Adrenal gland (tissue), 5 donors: ENCODE measurements at regions not wholly inside any gene's neighbourhood (a gene's known extent, or its start where the extent isn't known, plus 50 kb on each side); places are given as distances from the start of the nearest gene placed in this dataset.

Experiments used
- CTCF ChIP-seq, 6 experiments: fragments of 450-650 bp in 4 of 6; fragments of 200-600 bp in 2 of 6; sonication (generic) in 1 of 6; IDR thresholded peaks; 1 replicate in 5 of 6; 2 replicates in 1 of 6; pipeline versions ENCODE4 v1.5.1 to v1.8.0; 2016 to 2021; ENCODE audit warnings: antibody characterized with exemption in 6 of 6, mild to moderate bottlenecking in 2 of 6, moderate library complexity in 1 of 6
- POLR2A ChIP-seq, 2 donors: fragments of 450-650 bp; IDR thresholded peaks; one replicate each; pipeline ENCODE4 v1.6.1; 2017; ENCODE audit warnings: antibody characterized with exemption in 2 of 2, mild to moderate bottlenecking in 2 of 2, moderate library complexity in 1 of 2
- donor health status: DM: no; HTN: no; CAD: no.

DNA sequence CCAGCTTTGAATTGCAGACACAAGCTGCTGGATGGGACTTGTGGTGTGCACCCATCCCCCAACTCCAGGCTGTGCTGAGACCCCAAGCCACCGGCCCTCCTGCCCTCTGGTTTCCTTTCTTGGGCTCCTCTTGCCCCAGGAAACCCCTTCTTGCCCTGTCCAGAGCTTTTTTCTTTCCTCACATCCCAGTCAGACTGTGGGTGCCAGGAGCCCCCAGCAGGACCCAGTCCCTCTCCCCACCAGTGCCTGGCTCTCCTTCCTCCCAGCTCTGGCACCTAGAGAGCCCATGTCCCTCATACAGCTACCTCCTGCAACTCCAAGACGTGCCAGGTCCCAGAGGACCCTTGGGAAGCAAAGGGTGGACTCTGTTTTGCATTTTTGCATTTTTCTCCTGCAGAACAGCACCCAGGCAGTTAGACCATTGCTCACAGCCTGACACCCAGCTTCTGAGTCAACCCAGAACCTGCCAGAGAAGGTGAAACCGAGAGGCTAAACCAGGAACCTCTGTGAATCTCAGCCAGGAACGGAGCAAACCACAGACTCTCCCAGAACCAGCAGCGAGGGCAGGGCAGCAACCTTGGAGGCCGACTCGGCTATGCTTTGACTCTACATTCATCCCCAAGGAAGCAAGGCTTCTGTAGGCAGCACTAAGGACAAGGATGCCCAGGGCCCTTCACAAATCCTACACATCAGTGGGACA, 221.1 kb downstream of the ANAPC1 start:
- no peak for TF ChIP-seq CTCF (IDR thresholded peaks at IDR 0.05)
- TF ChIP-seq POLR2A (IDR thresholded peaks at IDR 0.05): no peak
